ENCODE measurements at regions not wholly inside any gene's neighbourhood (a gene's known extent, or its start where the extent isn't known, plus 50 kb on each side); places are given as distances from the start of the nearest gene placed in this dataset.

DNA sequence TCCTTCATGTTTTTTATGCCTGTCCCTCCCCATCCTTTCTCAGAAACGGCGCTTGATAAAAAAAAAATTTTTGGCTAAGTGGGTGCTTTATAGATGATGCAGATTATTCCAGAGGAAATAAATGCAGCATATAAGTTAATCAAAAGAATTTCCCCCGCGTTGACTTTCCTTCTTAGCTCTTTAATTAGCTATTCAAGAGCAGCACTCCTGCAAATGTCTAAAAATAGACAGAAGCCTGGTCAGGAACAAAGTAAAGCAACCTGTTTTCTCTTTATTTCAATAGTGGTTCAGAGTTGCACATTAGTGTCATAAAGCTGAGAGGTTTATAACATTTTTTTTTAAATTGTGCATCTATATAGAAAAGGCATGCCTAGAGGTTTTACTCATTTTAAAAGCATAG, 439.5 kb upstream of the LRRC7 start:
- H3K9me3 ChIP-seq, result no peaks in the 10 kb centered on the region
- H3K27ac ChIP-seq, result no peak overlapping the region
- intact Hi-C loops (cut with DNase I), result no loop called here
- peaks cover 0 to 14% (median 7%) of the 10 kb centered on the region in 4 donors for H3K4me1 ChIP-seq
- H3K4me3 ChIP-seq, result no peak overlapping the region
- no peak for DNase-seq
- WGBS, 2 donors, result 56 to 73% methylated on average over 4 of the region's 4 CpGs
- TF ChIP-seq POLR2A (IDR thresholded peaks at IDR 0.05) (no peak), POLR2AphosphoS5 (IDR thresholded peaks at IDR 0.05) (no peak), EP300 (IDR thresholded peaks at IDR 0.05) (no peak)
- TF ChIP-seq, protein P1, sequence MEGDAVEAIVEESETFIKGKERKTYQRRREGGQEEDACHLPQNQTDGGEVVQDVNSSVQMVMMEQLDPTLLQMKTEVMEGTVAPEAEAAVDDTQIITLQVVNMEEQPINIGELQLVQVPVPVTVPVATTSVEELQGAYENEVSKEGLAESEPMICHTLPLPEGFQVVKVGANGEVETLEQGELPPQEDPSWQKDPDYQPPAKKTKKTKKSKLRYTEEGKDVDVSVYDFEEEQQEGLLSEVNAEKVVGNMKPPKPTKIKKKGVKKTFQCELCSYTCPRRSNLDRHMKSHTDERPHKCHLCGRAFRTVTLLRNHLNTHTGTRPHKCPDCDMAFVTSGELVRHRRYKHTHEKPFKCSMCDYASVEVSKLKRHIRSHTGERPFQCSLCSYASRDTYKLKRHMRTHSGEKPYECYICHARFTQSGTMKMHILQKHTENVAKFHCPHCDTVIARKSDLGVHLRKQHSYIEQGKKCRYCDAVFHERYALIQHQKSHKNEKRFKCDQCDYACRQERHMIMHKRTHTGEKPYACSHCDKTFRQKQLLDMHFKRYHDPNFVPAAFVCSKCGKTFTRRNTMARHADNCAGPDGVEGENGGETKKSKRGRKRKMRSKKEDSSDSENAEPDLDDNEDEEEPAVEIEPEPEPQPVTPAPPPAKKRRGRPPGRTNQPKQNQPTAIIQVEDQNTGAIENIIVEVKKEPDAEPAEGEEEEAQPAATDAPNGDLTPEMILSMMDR (IDR thresholded peaks at IDR 0.05), result no peak
- H3K27me3 ChIP-seq, result no peaks in the 10 kb centered on the region
- no peaks in the 10 kb centered on the region for H3K36me3 ChIP-seq

GRCh38 chr1:69129538-69129937, 438.2 kb upstream of the LRRC7 start:
- H3K4me3 ChIP-seq, result no peak overlapping the region
- no peak overlapping the region for H3K27ac ChIP-seq
- no peak for TF ChIP-seq POLR2A (IDR thresholded peaks at IDR 0.05)
- TF ChIP-seq EP300 (IDR thresholded peaks at IDR 0.05), result no peak
- TF ChIP-seq POLR2AphosphoS5 (IDR thresholded peaks at IDR 0.05), result no peak
- TF ChIP-seq, protein P1 (IDR thresholded peaks at IDR 0.05), result no peak
- no peaks in the 10 kb centered on the region for H3K9me3 ChIP-seq
- H3K4me1 ChIP-seq, result peaks cover 0 to 14% (median 6%) of the 10 kb centered on the region in 4 donors
- no peaks in the 10 kb centered on the region for H3K36me3 ChIP-seq
- DNase-seq, result no peak
- 73 to 79% methylated on average over 4 of the region's 4 CpGs for WGBS, 2 donors
- H3K27me3 ChIP-seq, result no peaks in the 10 kb centered on the region
- intact Hi-C loops (cut with DNase I), result no loop called here

GRCh38 chr1:69138172-69138571, 429.6 kb upstream of the LRRC7 start:
- Histone ChIP-seq H3K36me3 (no peaks in the 10 kb centered on the region), H3K27me3 (no peaks in the 10 kb centered on the region), H3K9me3 (peaks cover 0 to 4% (median 0%) of the 10 kb centered on the region in 4 donors), H3K27ac (no peak overlapping the region), H3K4me1 (no peaks in the 10 kb centered on the region), H3K4me3 (no peak overlapping the region)
- WGBS, 2 donors, result 69 to 77% methylated on average over 1 of the region's 1 CpG
- TF ChIP-seq POLR2A (IDR thresholded peaks at IDR 0.05) (no peak), POLR2AphosphoS5 (IDR thresholded peaks at IDR 0.05) (no peak), EP300 (IDR thresholded peaks at IDR 0.05) (no peak)
- TF ChIP-seq, protein P1 (IDR thresholded peaks at IDR 0.05), result no peak
- no peak for DNase-seq
- intact Hi-C loops (cut with DNase I), result no loop called here

DNA sequence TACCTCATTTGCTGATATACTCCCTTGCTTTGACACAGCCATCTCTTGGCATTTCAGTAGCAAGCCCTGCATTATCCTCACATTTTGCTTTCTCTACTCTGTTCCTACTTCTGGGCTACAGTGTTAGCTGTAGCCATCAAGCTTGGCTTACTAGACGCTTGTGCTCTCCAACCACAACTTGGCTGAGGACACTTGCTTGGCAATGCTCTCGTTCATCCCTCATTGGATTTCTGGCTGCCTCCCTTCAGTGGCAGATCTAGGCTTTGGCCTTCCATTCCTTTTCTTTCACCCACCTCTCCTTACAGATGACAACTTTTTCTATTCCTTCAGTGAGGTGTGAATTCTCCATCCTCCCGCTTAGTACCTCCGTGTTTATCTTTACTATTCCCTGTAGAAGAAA, 428.7 kb upstream of the LRRC7 start:
- Histone ChIP-seq H3K9me3 (peaks cover 0 to 4% (median 0%) of the 10 kb centered on the region in 4 donors), H3K36me3 (no peaks in the 10 kb centered on the region), H3K4me3 (no peak overlapping the region), H3K27me3 (no peaks in the 10 kb centered on the region), H3K4me1 (no peaks in the 10 kb centered on the region), H3K27ac (no peak overlapping the region)
- intact Hi-C loops (cut with DNase I), result no loop called here
- TF ChIP-seq EP300 (IDR thresholded peaks at IDR 0.05) (no peak), POLR2AphosphoS5 (IDR thresholded peaks at IDR 0.05) (no peak), POLR2A (IDR thresholded peaks at IDR 0.05) (no peak)
- TF ChIP-seq, protein P1 (IDR thresholded peaks at IDR 0.05), result no peak
- WGBS, 2 donors, result 86 to 91% methylated on average over 4 of the region's 4 CpGs
- DNase-seq, result no peak

DNA sequence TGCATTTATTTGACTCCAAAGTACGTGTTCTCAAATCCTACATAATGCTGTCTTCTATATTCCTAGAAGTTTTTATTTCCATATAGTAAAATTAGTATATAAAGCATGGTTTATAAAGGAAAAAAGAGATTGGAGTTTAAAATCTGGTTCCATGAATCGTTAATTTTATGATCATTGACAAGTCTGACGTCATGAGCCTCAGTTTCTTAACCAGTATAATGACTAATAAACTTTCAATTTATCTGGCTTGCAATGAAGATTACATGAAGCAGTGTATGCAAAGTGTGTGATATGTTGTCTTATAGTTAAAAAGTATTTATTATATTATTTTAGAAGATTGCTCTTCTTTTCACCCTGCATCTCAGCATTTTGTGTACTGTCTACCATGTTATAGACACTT, 421.4 kb upstream of the LRRC7 start:
- 68 to 79% methylated on average over 3 of the region's 3 CpGs for WGBS, 2 donors
- no peaks in the 10 kb centered on the region for H3K9me3 ChIP-seq
- no peak for DNase-seq
- no peak overlapping the region for H3K27ac ChIP-seq
- no peaks in the 10 kb centered on the region for H3K27me3 ChIP-seq
- H3K4me1 ChIP-seq, result no peaks in the 10 kb centered on the region
- TF ChIP-seq EP300 (IDR thresholded peaks at IDR 0.05), result no peak
- TF ChIP-seq, protein P1 (IDR thresholded peaks at IDR 0.05), result no peak
- no peak for TF ChIP-seq POLR2A (IDR thresholded peaks at IDR 0.05)
- TF ChIP-seq POLR2AphosphoS5 (IDR thresholded peaks at IDR 0.05), result no peak
- H3K36me3 ChIP-seq, result no peaks in the 10 kb centered on the region
- intact Hi-C loops (cut with DNase I), result no loop called here
- H3K4me3 ChIP-seq, result no peak overlapping the region

Data from sigmoid colon (tissue), 6 donors.